Liver (tissue), 8 donors: ENCODE measurements at regions not wholly inside any gene's neighbourhood (a gene's known extent, or its start where the extent isn't known, plus 50 kb on each side); places are given as distances from the start of the nearest gene placed in this dataset.

ENCODE experiments used
- DNase-seq: peaks from one replicate; pipeline ENCODE4 v3.0.0-alpha.2; 2017; ENCODE audit warnings: low spot score
- H3K27ac ChIP-seq, 2 donors: one replicate each; pipeline ENCODE4 v1.7.0; 2013; ENCODE audit warnings: inconsistent platforms in 2 of 2, low read length in 2 of 2, control low read depth in 1 of 2, low read depth in 1 of 2, mild to moderate bottlenecking in 1 of 2
- H3K27me3 ChIP-seq, 4 donors: one replicate each; pipeline versions ENCODE4 v1.6.1 to v1.7.0; 2013; ENCODE audit warnings: low read length in 3 of 4, inconsistent platforms in 1 of 4, mild to moderate bottlenecking in 1 of 4, moderate library complexity in 1 of 4; ENCODE audit not compliant: control insufficient read depth in 4 of 4, insufficient read depth in 4 of 4
- H3K36me3 ChIP-seq, 4 donors: one replicate each; pipeline versions ENCODE4 v1.6.1 to v1.7.0; 2013; ENCODE audit warnings: low read length in 3 of 4, mild to moderate bottlenecking in 3 of 4, low read depth in 1 of 4, moderate library complexity in 1 of 4; ENCODE audit not compliant: control insufficient read depth in 4 of 4, insufficient read depth in 3 of 4
- H3K4me1 ChIP-seq, 4 donors: one replicate each; pipeline versions ENCODE4 v1.6.1 to v1.7.0; 2013; ENCODE audit warnings: low read length in 3 of 4, mild to moderate bottlenecking in 3 of 4, moderate library complexity in 1 of 4; ENCODE audit not compliant: control insufficient read depth in 4 of 4, insufficient read depth in 4 of 4
- H3K4me3 ChIP-seq, 3 donors: one replicate each; pipeline versions ENCODE4 v1.6.1 to v1.7.0; 2013; ENCODE audit warnings: low read length in 3 of 3, control low read depth in 1 of 3, low read depth in 1 of 3, mild to moderate bottlenecking in 1 of 3
- H3K9ac ChIP-seq, 2 donors: one replicate each; pipeline ENCODE4 v1.7.0; 2013; ENCODE audit warnings: low read length in 2 of 2, mild to moderate bottlenecking in 2 of 2, moderate library complexity in 2 of 2, control low read depth in 1 of 2, low read depth in 1 of 2
- H3K9me3 ChIP-seq, 4 donors: one replicate each; pipeline versions ENCODE4 v1.6.1 to v1.7.0; 2013; ENCODE audit warnings: low read length in 3 of 4; ENCODE audit not compliant: control insufficient read depth in 4 of 4
- FOXA1 ChIP-seq: IDR thresholded peaks from 2 replicates; pipeline ENCODE4 v1.6.1; 2016; ENCODE audit warnings: antibody characterized with exemption
- GABPA ChIP-seq, 2 donors: IDR thresholded peaks in 1 of 2; conservative IDR thresholded peaks in 1 of 2; 2 replicates each; pipeline ENCODE4 v1.6.1; 2016; ENCODE audit warnings: antibody characterized with exemption in 2 of 2, mild to moderate bottlenecking in 1 of 2, moderate library complexity in 1 of 2
- HNF4G ChIP-seq: IDR thresholded peaks from 2 replicates; pipeline ENCODE4 v1.6.1; 2016; ENCODE audit warnings: antibody characterized with exemption
- NR2F2 ChIP-seq: IDR thresholded peaks from 2 replicates; pipeline ENCODE4 v1.6.1; 2016; ENCODE audit warnings: antibody characterized with exemption
- RAD21 ChIP-seq, 2 donors: IDR thresholded peaks; 2 replicates each; pipeline ENCODE4 v1.6.1; 2016; ENCODE audit warnings: antibody characterized with exemption in 2 of 2, mild to moderate bottlenecking in 2 of 2
- SP1 ChIP-seq: IDR thresholded peaks from 2 replicates; pipeline ENCODE4 v1.6.1; 2018; ENCODE audit warnings: antibody characterized with exemption, mild to moderate bottlenecking
- YY1 ChIP-seq: IDR thresholded peaks from 2 replicates; pipeline ENCODE4 v1.6.1; 2016; ENCODE audit warnings: antibody characterized with exemption, mild to moderate bottlenecking
- WGBS: extraction: QIAGEN DNeasy Blood & Tissue Kit; methylation state at CpG from one replicate; pipeline ENCODE4 v1.1.7; 2013; 5-methylcytosine and 5-hydroxymethylcytosine counted together
- TF ChIP-seq, protein P1 (sequence below): fragments of 150-350 bp; IDR thresholded peaks from 2 replicates; pipeline ENCODE4 v1.5.1; 2017; ENCODE audit warnings: improper control_type of control experiment, low read depth, low read length; ENCODE audit not compliant: missing input control
- TF ChIP-seq, protein P2 (sequence below): IDR thresholded peaks from 2 replicates; pipeline ENCODE4 v1.6.1; 2016; ENCODE audit warnings: antibody characterized with exemption
- TF ChIP-seq, protein P3 (sequence below): IDR thresholded peaks from 2 replicates; pipeline ENCODE4 v1.6.1; 2016; ENCODE audit warnings: antibody characterized with exemption
- donor health status: healthy.
- donor health status: healthy.
- donor health status: healthy.
- donor health status: healthy.
- donor health status: healthy.

DNA sequence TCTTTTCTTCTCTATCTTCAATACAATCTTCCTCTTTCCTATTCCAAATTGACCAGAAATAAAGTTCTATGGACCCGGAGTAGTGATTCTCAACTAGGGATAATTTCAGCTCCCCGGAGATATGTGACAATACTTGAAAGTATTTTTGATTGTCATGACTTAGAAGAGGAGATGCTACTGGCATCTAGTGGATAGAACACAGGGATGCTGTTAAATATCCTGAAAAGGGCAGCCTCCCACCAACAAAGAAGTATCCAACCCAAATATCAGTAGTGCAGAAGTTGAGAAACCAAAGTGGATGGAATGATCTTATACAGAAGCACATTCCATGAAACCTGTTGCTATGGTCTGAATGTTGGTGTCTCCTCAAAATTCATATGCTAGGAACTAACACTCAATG lies 65.7 kb upstream of the NDST3 start:
- Histone ChIP-seq H3K27me3 (no peaks in the 10 kb centered on the region), H3K36me3 (no peaks in the 10 kb centered on the region), H3K4me3 (no peak overlapping the region), H3K4me1 (no peaks in the 10 kb centered on the region), H3K9ac (no peak overlapping the region), H3K27ac (no peak overlapping the region), H3K9me3 (no peaks in the 10 kb centered on the region)
- DNase-seq = no peak
- 88% methylated on average over 2 of the region's 2 CpGs for WGBS
- TF ChIP-seq HNF4G = no peak
- TF ChIP-seq YY1 = no peak

DNA sequence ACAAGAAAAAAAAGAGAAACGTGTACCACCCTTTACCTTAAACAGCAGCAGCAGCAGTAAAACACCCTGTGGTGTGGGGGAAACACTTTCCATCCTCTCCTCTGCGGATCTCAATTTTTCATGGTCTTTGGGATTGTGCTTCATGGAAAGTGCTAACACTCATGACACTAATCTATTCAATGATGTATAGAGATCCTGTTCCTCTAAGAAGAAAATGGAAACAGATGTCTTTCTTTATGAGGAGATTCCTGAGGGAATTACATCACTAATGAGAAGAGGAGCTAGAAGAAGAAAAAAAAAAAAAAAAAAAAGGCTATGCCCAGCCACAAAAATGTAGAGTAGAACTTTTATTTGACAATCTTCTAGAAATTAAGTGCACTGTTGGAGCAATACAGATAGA lies 62.9 kb upstream of the NDST3 start:
- WGBS = 66% methylated on average over 2 of the region's 2 CpGs
- Histone ChIP-seq H3K27me3 (no peaks in the 10 kb centered on the region), H3K9me3 (no peaks in the 10 kb centered on the region), H3K36me3 (no peaks in the 10 kb centered on the region), H3K9ac (no peak overlapping the region), H3K27ac (no peak overlapping the region), H3K4me1 (no peaks in the 10 kb centered on the region), H3K4me3 (no peak overlapping the region)
- TF ChIP-seq, protein P1, sequence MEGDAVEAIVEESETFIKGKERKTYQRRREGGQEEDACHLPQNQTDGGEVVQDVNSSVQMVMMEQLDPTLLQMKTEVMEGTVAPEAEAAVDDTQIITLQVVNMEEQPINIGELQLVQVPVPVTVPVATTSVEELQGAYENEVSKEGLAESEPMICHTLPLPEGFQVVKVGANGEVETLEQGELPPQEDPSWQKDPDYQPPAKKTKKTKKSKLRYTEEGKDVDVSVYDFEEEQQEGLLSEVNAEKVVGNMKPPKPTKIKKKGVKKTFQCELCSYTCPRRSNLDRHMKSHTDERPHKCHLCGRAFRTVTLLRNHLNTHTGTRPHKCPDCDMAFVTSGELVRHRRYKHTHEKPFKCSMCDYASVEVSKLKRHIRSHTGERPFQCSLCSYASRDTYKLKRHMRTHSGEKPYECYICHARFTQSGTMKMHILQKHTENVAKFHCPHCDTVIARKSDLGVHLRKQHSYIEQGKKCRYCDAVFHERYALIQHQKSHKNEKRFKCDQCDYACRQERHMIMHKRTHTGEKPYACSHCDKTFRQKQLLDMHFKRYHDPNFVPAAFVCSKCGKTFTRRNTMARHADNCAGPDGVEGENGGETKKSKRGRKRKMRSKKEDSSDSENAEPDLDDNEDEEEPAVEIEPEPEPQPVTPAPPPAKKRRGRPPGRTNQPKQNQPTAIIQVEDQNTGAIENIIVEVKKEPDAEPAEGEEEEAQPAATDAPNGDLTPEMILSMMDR = no peak
- TF ChIP-seq, protein P2, sequence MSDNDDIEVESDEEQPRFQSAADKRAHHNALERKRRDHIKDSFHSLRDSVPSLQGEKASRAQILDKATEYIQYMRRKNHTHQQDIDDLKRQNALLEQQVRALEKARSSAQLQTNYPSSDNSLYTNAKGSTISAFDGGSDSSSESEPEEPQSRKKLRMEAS = no peak
- TF ChIP-seq GABPA (IDR thresholded peaks at IDR 0.05 in 1 of 2, conservative IDR thresholded peaks at IDR 0.05 in 1 of 2) = no peak
- TF ChIP-seq YY1 = no peak
- no peak for TF ChIP-seq NR2F2
- TF ChIP-seq, protein P3, sequence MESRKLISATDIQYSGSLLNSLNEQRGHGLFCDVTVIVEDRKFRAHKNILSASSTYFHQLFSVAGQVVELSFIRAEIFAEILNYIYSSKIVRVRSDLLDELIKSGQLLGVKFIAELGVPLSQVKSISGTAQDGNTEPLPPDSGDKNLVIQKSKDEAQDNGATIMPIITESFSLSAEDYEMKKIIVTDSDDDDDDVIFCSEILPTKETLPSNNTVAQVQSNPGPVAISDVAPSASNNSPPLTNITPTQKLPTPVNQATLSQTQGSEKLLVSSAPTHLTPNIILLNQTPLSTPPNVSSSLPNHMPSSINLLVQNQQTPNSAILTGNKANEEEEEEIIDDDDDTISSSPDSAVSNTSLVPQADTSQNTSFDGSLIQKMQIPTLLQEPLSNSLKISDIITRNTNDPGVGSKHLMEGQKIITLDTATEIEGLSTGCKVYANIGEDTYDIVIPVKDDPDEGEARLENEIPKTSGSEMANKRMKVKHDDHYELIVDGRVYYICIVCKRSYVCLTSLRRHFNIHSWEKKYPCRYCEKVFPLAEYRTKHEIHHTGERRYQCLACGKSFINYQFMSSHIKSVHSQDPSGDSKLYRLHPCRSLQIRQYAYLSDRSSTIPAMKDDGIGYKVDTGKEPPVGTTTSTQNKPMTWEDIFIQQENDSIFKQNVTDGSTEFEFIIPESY = no peak
- no peak for DNase-seq

DNA sequence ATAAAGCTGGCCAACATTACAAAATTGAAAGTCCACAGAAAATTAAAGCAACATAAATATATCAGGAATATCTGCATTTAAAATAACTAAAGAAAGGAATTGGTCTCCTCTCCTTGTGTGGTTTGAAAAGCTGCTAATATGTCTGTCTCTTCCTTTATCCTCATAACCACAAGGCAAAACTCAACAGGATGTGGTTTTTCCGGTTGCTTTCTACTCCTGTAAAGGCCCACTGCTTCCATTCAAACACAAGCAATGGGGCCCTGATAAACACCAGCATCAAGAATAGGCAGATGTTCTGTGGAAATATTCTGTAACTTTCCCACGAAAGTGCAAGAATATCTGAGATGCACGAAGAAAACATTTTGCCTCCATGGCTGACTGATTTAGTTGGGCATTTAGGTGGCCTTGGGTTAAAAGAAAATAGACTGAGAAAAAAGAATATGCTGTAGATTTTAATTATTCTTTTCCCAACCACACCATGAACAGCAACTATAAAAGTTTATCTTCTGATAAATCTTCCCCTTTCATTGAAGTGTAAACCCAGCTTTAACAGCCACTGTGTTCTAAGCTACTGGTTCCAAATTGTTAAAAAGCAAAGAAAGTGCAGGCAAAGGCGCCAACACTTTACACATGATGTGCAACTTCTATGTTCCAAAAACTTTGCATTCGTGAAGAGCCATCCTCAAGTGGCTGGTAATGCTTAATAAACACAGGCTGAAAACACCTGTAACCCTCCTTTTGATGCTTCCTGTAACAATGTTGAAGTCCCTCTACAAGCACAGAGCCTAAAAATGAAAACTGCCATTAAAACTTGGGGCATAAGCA lies 50.5 kb upstream of the NDST3 start:
- WGBS = 72% methylated on average over 5 of the region's 5 CpGs
- Histone ChIP-seq H3K36me3 (no peaks in the 10 kb centered on the region), H3K27me3 (no peaks in the 10 kb centered on the region), H3K4me1 (no peaks in the 10 kb centered on the region), H3K9me3 (no peaks in the 10 kb centered on the region), H3K9ac (no peak overlapping the region), H3K27ac (no peak overlapping the region), H3K4me3 (no peak overlapping the region)
- DNase-seq = no peak
- TF ChIP-seq SP1 = no peak
- no peak for TF ChIP-seq RAD21 (IDR thresholded peaks at IDR 0.05)
- no peak for TF ChIP-seq YY1
- no peak for TF ChIP-seq FOXA1
- TF ChIP-seq HNF4G = no peak
